Muscle of back (tissue), 3 donors: ENCODE measurements at regions not wholly inside any gene's neighbourhood (a gene's known extent, or its start where the extent isn't known, plus 50 kb on each side); places are given as distances from the start of the nearest gene placed in this dataset.
"Not testable (repeated sequence)": the region's sequence is repeated elsewhere in the genome, so short reads cannot be mapped to it uniquely, and the experiment has no call there.

Source experiments
- DNase-seq, 3 donors: peaks; one replicate each; pipeline versions ENCODE4 v3.0.0 to v3.0.0-alpha.2; 2013

GRCh38 chr3:95468331-95468730 lies 1346.1 kb upstream of the EPHA6 start:
- no peak for DNase-seq

- DNase-seq, result no peak
These were observed 1340.1 kb upstream of the EPHA6 start for GRCh38 chr3:95474338-95474737.

DNA sequence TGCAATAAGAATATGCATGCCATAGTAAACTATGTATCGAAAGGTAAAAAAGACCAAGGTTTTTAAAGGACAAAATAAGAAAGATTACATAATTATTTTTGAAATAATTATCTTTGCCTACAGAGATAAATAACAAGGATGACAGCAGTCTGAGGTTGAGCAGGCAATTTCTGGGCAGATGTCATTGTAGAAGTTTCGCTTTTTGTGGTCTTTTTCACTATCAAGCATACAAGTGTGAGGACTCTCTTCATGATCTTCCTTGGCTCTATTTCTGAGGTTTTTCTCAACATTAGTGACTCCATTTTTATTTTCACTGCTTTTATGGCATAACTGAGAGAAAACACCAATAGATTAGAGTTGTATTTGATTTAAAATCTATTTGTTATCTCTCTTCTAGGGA lies 1337.9 kb upstream of the EPHA6 start:
- DNase-seq, result no peak

DNA sequence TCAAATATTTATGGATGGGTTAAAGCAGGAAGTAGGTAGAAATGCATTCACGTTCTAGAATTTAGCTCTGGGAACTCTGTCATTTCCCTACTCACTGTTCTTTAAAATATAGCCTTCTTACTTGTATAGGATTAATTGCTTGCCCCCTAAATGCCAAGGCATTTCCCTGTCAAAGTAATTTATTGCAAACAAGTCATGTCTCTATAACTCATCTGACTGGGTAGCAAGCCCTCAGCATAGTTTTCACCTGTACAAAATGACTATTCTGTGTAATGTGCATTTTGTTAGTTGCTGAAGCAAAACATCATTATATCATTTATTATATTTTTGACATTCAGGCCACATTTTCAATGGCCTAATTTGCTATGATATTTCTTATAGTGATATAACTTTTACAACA lies 1308.2 kb upstream of the EPHA6 start:
- DNase-seq, result no peak

DNA sequence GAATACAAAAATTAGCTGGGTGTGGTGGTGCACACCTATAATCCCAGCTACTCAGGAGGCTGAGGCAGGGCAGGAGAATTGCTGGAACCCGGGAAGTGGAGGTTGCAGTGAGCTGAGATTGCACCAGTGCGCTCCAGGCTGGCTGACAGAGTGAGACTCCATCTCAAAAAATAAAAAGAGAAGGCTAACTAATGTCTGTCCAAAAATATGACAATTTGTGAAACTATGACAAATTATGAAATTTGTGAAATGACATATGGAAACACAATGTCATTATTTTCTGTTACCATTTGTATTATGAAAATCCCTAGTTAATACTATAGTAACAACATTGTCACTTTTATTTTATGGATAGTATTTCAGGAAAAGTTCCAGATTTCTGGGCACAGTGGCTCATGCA lies 1306.3 kb upstream of the EPHA6 start:
- no peak for DNase-seq

GRCh38 chr3:95511828-95512227 lies 1302.6 kb upstream of the EPHA6 start:
- DNase-seq, result no peak

DNA sequence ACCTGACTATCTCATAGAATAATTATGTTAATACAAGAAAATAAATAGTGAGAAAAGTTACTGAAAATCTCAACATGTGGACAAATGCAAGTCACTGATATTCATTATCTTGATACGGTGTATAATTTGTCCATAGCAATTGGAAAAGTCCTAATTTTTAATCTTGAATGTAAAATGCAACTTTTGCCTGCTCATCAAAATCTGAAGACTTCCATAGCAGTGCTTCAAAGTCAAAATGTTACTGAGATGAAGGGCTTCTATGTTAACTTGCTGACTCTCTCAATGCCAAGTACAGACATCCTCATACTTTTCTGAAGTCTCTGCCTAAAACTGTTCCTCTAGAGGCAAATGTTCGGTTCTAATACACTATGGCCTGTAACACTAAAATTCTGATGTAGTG lies 1300.1 kb upstream of the EPHA6 start:
- DNase-seq, result no peak

GRCh38 chr3:95521396-95521795 lies 1293.0 kb upstream of the EPHA6 start:
- DNase-seq, result no peak

DNA sequence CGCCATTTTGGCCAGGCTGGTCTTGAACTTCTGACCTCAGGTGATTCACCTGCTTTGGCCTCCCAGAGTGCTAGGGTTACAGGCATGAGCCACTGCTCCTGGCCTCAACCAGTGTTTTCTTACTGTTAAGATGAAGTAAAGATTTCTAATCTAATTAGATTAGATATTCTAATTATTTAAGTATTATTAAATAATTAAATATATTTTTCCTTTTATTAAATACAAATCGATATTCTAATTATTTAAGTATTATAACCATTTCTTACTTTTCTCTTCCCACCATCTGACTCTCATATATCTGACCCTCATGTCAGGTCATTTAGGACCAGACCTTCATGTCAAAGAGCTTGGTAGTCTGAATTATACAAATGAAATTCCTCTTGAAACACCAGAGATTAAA lies 1291.9 kb upstream of the EPHA6 start:
- no peak for DNase-seq

DNA sequence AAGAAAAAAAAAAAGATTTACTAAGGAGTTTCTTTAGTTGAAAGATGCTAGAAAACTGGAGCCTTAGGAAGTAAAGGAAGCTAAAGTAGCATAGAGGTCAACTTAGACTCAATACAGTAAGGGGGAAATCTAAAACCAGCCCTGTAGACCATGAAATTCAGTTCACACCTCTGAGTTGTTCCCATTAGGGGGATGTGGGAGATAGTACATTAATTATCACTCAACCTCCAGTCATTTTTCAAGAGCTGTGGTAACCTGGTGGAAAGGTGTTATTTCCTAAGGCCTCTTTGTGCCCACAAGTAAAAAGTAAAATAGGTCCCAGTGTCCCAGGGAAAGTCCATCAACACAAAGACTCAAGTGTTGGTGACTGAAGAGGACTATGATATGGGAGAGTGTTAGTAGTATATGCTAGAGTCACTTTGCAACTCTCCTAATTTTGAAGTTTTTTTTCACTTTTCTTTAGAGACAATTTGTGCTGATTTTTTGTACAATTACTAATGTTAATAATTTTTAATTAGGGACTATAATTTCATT lies 1274.4 kb upstream of the EPHA6 start:
- no peak for DNase-seq

DNA sequence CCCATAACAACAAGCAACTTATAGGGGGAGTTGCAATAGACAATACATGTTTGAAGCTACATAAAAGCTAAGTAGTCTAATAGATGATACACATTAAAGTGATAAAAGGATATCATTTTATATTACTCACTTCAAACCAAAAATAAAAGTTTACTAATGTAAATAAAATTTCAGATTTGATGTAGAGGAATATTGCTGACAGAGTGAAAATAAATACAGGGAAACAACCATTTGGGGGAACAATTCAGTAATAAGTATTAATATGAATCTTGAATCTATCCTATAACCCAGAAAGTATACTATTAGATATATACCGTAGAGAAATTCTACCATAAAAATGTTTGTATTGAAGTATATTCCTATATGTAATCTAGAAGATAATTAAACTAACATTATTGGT lies 1248.9 kb upstream of the EPHA6 start:
- DNase-seq, result no peak

DNA sequence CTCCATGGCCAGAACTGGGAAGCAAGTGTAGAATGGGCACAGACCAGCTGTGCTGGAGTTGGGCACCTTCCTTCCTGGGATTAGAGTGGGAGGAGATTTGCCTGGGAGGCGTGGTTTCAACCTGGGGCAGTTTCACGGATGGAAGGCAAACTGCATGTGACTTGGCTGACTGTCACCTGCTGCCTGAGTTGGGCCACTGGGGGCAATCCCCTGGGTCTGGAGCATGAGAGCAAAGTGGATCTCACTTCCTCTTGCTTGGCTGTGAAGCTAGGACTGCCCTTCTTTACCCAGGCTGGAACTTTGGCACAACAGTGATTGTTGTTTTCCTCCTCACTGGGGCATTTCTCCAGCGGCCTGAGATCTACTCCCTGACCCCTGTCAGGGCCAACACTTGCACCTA lies 1247.0 kb upstream of the EPHA6 start:
- DNase-seq, result no peak

- DNase-seq, result no peak
These were observed 1227.6 kb upstream of the EPHA6 start for GRCh38 chr3:95586754-95587153.

DNA sequence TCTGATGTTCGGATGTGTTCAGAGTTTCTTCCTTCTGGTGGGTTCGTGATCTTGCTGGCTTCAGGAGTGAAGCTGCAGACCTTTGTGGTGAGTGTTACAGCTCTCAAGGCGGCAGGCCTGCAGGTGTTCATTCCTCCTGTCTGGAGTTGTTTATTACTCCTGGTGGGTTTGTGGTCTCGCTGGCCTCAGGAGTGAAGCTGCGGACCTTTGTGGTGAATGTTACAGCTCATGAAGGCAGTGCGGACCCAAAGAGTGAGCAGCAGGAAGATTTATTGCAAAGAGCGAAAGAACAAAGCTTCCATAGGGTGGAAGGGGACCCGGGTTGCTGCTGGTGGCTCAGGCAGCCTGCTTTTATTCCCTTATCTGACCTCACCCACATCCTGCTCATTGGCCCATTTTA lies 1226.8 kb upstream of the EPHA6 start:
- not testable (repeated sequence) for DNase-seq

- no peak for DNase-seq
These were observed 1225.9 kb upstream of the EPHA6 start for GRCh38 chr3:95588473-95588872.

DNA sequence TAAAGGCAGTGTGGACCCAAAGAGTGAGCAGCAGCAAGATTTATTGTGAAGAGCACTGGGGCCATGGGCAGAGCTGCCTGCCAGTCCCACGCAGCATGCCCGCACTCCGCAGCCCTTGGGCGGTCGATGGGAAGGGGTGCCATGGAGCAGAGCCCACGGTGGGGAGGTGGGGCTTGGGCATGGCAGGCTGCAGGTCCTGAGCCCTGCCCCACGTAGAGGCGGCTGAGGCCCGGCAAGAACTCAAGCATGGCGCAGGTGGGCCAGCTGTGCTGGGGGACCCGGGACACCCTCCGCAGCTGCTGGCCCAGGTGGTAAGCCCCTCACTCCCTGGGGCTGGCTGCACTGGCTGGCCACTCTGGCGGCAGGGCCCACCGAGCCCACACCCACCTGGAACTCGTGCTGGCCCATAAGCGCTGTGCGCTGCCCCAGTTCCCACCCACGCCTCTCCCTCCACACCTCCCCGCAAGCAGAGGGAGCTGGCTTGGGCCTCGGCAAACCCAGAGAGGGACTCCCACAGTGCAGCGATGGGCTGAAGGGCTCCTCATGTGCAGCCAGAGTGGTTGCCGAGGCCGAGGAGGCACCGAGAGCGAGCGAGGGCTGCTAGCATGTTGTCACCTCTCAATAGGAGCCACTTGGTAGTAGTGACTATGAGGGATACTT lies 1218.8 kb upstream of the EPHA6 start:
- DNase-seq, result no peak

- DNase-seq, result no peak
These were observed 1206.5 kb upstream of the EPHA6 start for GRCh38 chr3:95607926-95608325.

- DNase-seq, result no peak
These were observed 1205.0 kb upstream of the EPHA6 start for GRCh38 chr3:95609411-95609810.

GRCh38 chr3:95612611-95613010 lies 1201.8 kb upstream of the EPHA6 start:
- DNase-seq, result no peak

- no peak for DNase-seq
These were observed 1200.4 kb upstream of the EPHA6 start for GRCh38 chr3:95613993-95614392.

- DNase-seq, result no peak
These were observed 1198.6 kb upstream of the EPHA6 start for GRCh38 chr3:95615592-95616310.

DNA sequence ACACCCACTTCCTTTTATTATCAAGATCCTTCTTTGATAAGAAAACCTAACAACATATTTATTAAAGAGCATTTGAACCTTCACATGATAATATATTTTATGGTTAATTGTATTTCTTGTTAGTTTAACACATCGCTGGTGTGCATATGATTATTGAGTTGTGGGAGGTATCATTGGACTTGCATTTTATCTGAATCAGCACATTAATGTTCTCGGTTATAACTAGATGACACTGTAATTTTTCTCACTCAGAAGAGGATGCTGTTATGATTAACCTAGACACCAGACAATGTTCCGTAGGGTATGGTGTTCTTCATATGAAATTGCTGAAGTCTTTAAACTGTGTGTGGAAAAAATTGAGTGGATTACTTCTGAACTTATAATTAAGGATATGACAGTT lies 1188.3 kb upstream of the EPHA6 start:
- DNase-seq, result no peak

GRCh38 chr3:95627293-95627692 lies 1187.1 kb upstream of the EPHA6 start:
- DNase-seq, result no peak

- no peak for DNase-seq
These were observed 1186.7 kb upstream of the EPHA6 start for GRCh38 chr3:95627697-95628096.
